CD14-positive monocyte (primary cell): ENCODE measurements at regions not wholly inside any gene's neighbourhood (a gene's known extent, or its start where the extent isn't known, plus 50 kb on each side); places are given as distances from the start of the nearest gene placed in this dataset.

Experiments used
- DNase-seq, 3 donors: peaks; one replicate each; pipeline ENCODE4 v3.0.0-alpha.2; 2011 to 2022
- H2AFZ ChIP-seq: 2 replicates; pipeline ENCODE4 v1.6.0; 2012; ENCODE audit warnings: mild to moderate bottlenecking, low read depth, low read length, inconsistent platforms; ENCODE audit not compliant: insufficient read depth, poor library complexity, severe bottlenecking
- H3K27ac ChIP-seq, 2 donors: 1 replicate in 1 of 2; 2 replicates in 1 of 2; pipeline ENCODE4 v1.5.1; 2012 to 2013; ENCODE audit warnings: low read length in 2 of 2, control low read depth in 1 of 2, inconsistent platforms in 1 of 2, low read depth in 1 of 2, mild to moderate bottlenecking in 1 of 2
- H3K27me3 ChIP-seq, 2 donors: one replicate each; pipeline versions ENCODE4 v1.6.0 to v1.6.1; 2011 to 2013; ENCODE audit warnings: low read length in 2 of 2; ENCODE audit not compliant: control insufficient read depth in 2 of 2, insufficient read depth in 2 of 2
- H3K36me3 ChIP-seq, 2 donors: replicated peaks in 1 of 2; 1 replicate in 1 of 2; 2 replicates in 1 of 2; pipeline versions ENCODE4 v1.5.1 to v1.6.1; 2012 to 2013; ENCODE audit warnings: low read length in 2 of 2, control low read depth in 1 of 2, inconsistent platforms in 1 of 2, mild to moderate bottlenecking in 1 of 2; ENCODE audit not compliant: insufficient read depth in 2 of 2, control insufficient read depth in 1 of 2
- H3K4me1 ChIP-seq, 2 donors: 1 replicate in 1 of 2; 2 replicates in 1 of 2; pipeline versions ENCODE4 v1.5.1 to v1.6.1; 2012 to 2013; ENCODE audit warnings: low read length in 2 of 2, control low read depth in 1 of 2, inconsistent platforms in 1 of 2, mild to moderate bottlenecking in 1 of 2, moderate library complexity in 1 of 2; ENCODE audit not compliant: insufficient read depth in 2 of 2, control insufficient read depth in 1 of 2
- H3K4me2 ChIP-seq: replicated peaks from 2 replicates; pipeline ENCODE3; 2012; ENCODE audit warnings: low read length, moderate library complexity, mild to moderate bottlenecking; ENCODE audit not compliant: poor library complexity, severe bottlenecking; ENCODE audit errors: extremely low read depth
- H3K4me3 ChIP-seq, 3 experiments: fragments of 200-600 bp in 1 of 3; sonication (generic) in 1 of 3; replicated peaks in 1 of 3; 1 replicate in 2 of 3; 2 replicates in 1 of 3; pipeline ENCODE4 v1.5.1; 2011 to 2013; ENCODE audit warnings: low read length in 3 of 3, mild to moderate bottlenecking in 3 of 3, control low read depth in 2 of 3, low read depth in 2 of 3, inconsistent platforms in 1 of 3, moderate library complexity in 1 of 3
- H3K79me2 ChIP-seq: 2 replicates; pipeline ENCODE4 v1.6.0; 2012; ENCODE audit warnings: mild to moderate bottlenecking, control low read depth, inconsistent platforms, low read length, moderate library complexity; ENCODE audit not compliant: insufficient read depth
- H3K9ac ChIP-seq: 2 replicates; pipeline ENCODE4 v1.6.0; 2017; ENCODE audit warnings: low read length, mild to moderate bottlenecking; ENCODE audit not compliant: insufficient read depth, poor library complexity, severe bottlenecking
- H3K9me3 ChIP-seq, 2 donors: replicated peaks in 1 of 2; 1 replicate in 1 of 2; 2 replicates in 1 of 2; pipeline versions ENCODE4 v1.5.1 to v1.6.1; 2012 to 2013; ENCODE audit warnings: low read length in 2 of 2, control low read depth in 1 of 2; ENCODE audit not compliant: control insufficient read depth in 1 of 2, insufficient read depth in 1 of 2
- H4K20me1 ChIP-seq: 2 replicates; pipeline ENCODE4 v1.6.0; 2012; ENCODE audit warnings: mild to moderate bottlenecking, low read length, control low read depth, moderate library complexity; ENCODE audit not compliant: insufficient read depth
- H3K27ac Mint-ChIP-seq, 7 donors: one replicate each; pipeline ENCODE4 v1.8.0; 2020; ENCODE audit warnings: mild to moderate bottlenecking in 7 of 7, mixed read lengths in 7 of 7, moderate library complexity in 6 of 7, inconsistent platforms in 2 of 7
- H3K27me3 Mint-ChIP-seq, 3 donors: one replicate each; pipeline ENCODE4 v1.8.0; 2021 to 2022; ENCODE audit warnings: low read depth in 3 of 3, mild to moderate bottlenecking in 3 of 3, mixed read lengths in 3 of 3, moderate library complexity in 3 of 3, inconsistent platforms in 1 of 3
- H3K36me3 Mint-ChIP-seq, 2 donors: one replicate each; pipeline ENCODE4 v1.8.0; 2020; ENCODE audit warnings: mixed read lengths in 2 of 2, inconsistent platforms in 1 of 2, mild to moderate bottlenecking in 1 of 2
- H3K4me1 Mint-ChIP-seq: one replicate; pipeline ENCODE4 v1.8.0; 2020; ENCODE audit warnings: mild to moderate bottlenecking, mixed read lengths
- H3K4me3 Mint-ChIP-seq, 2 donors: one replicate each; pipeline ENCODE4 v1.8.0; 2020; ENCODE audit warnings: mild to moderate bottlenecking in 2 of 2, mixed read lengths in 2 of 2, moderate library complexity in 1 of 2
- H3K9me3 Mint-ChIP-seq, 7 donors: one replicate each; pipeline ENCODE4 v1.8.0; 2020 to 2022; ENCODE audit warnings: mixed read lengths in 7 of 7, mild to moderate bottlenecking in 6 of 7, moderate library complexity in 6 of 7, inconsistent platforms in 2 of 7
- whole genome bisulfite sequencing: methylation state at CpG from one replicate; pipeline ENCODE4 v1.1.5; 2013; ENCODE audit warnings: missing lambda C conversion rate; ENCODE audit not compliant: insufficient coverage; 5-methylcytosine and 5-hydroxymethylcytosine counted together
- intact Hi-C, 2 donors: fragments of 100-400 bp; cut with micrococcal nuclease; formaldehyde crosslinking; loops; one replicate each; pipeline versions ENCODE4 v1.15.0 to v1.15.1; 2023
- TF ChIP-seq, protein P1 (sequence below): fragments of 200-600 bp; IDR thresholded peaks from one replicate; pipeline ENCODE4 v1.8.0; 2022; ENCODE audit warnings: antibody characterized with exemption, mild to moderate bottlenecking

DNA sequence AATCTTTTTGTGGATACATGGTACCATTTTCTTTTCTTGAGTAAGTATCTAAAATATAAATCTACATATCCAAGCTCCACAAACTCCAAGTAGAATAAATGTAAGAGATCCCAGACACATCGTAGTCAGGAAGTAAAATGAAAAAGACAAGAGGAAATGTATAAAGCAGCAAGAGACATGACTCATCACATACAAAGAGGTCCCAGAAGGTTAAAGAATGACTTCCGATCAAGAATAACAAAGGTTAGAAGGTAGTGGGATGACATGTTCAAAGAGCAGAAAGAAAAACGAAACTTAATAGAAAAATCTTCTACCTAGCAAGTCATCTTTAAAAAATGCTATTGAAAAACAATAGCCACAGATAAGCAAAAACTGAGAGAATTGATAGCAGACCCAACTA, 705.8 kb downstream of the NR2F2 start:
- Histone ChIP-seq H3K27me3 (no peaks in the 10 kb centered on the region), H3K9me3 (no peaks in the 10 kb centered on the region), H3K4me2 (no peak overlapping the region), H3K4me1 (no peaks in the 10 kb centered on the region), H3K4me3 (no peak overlapping the region), H2AFZ (no peak overlapping the region), H3K36me3 (no peaks in the 10 kb centered on the region), H3K79me2 (no peaks in the 10 kb centered on the region), H3K9ac (no peak overlapping the region), H4K20me1 (no peaks in the 10 kb centered on the region), H3K27ac (no peak overlapping the region)
- Mint-ChIP-seq H3K36me3 (no peaks in the 10 kb centered on the region), H3K4me3 (no peak overlapping the region), H3K4me1 (no peaks in the 10 kb centered on the region), H3K27me3 (peaks cover 0 to 1% (median 0%) of the 10 kb centered on the region in 3 donors), H3K27ac (no peak overlapping the region), H3K9me3 (peaks cover 0 to 3% (median 0%) of the 10 kb centered on the region in 7 donors)
- TF ChIP-seq, protein P1, sequence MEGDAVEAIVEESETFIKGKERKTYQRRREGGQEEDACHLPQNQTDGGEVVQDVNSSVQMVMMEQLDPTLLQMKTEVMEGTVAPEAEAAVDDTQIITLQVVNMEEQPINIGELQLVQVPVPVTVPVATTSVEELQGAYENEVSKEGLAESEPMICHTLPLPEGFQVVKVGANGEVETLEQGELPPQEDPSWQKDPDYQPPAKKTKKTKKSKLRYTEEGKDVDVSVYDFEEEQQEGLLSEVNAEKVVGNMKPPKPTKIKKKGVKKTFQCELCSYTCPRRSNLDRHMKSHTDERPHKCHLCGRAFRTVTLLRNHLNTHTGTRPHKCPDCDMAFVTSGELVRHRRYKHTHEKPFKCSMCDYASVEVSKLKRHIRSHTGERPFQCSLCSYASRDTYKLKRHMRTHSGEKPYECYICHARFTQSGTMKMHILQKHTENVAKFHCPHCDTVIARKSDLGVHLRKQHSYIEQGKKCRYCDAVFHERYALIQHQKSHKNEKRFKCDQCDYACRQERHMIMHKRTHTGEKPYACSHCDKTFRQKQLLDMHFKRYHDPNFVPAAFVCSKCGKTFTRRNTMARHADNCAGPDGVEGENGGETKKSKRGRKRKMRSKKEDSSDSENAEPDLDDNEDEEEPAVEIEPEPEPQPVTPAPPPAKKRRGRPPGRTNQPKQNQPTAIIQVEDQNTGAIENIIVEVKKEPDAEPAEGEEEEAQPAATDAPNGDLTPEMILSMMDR, result no peak
- intact Hi-C loops, result no loop called here
- no CpG with 5 or more reads among the region's 3 CpGs for WGBS
- no peak for DNase-seq

DNA sequence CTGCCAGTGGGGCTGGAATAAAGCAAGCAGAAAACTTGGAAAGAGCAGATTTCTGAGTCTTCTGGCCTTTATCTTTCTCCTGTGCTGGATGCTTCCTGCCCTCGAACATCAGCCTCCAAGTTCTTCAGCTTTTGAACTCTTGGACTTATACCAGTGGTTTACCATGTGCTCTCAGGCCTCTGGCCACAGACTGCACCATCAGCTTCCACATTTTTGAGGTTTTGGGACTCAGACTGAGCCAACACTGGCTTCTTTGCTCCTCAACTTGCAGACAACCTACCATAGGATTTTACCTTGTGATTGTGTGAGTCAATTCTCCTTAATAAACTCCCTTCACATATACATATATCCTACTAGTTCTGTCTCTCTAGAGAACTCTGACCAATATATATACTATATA, 706.6 kb downstream of the NR2F2 start:
- TF ChIP-seq, protein P1, result no peak
- no peaks in the 10 kb centered on the region for H3K79me2 ChIP-seq
- no peaks in the 10 kb centered on the region for H3K27me3 ChIP-seq
- no peak overlapping the region for H2AFZ ChIP-seq
- H3K4me2 ChIP-seq, result no peak overlapping the region
- H4K20me1 ChIP-seq, result no peaks in the 10 kb centered on the region
- H3K9ac ChIP-seq, result no peak overlapping the region
- Mint-ChIP-seq H3K4me1 (no peaks in the 10 kb centered on the region), H3K36me3 (no peaks in the 10 kb centered on the region), H3K4me3 (no peak overlapping the region), H3K27me3 (peaks cover 0 to 1% (median 0%) of the 10 kb centered on the region in 3 donors), H3K27ac (no peak overlapping the region), H3K9me3 (peaks cover 0 to 2% (median 0%) of the 10 kb centered on the region in 7 donors)
- no peaks in the 10 kb centered on the region for H3K9me3 ChIP-seq
- no peaks in the 10 kb centered on the region for H3K36me3 ChIP-seq
- H3K4me3 ChIP-seq, result no peak overlapping the region
- H3K27ac ChIP-seq, result no peak overlapping the region
- 63% methylated on average over 1 of the region's 1 CpG for WGBS
- intact Hi-C loops, result no loop called here
- DNase-seq, result no peak
- no peaks in the 10 kb centered on the region for H3K4me1 ChIP-seq
